GM10248 (cell line): ENCODE measurements at regions not wholly inside any gene's neighbourhood (a gene's known extent, or its start where the extent isn't known, plus 50 kb on each side); places are given as distances from the start of the nearest gene placed in this dataset.

Experiments
- CTCF ChIA-PET: fragments of 300-600 bp; sonication (Branson Sonifier 250); formaldehyde crosslinking; extraction: SDS; loops from one replicate; lab custom pipeline; 2021; ENCODE audit warnings: antibody characterized with exemption; lab: Yijun Ruan, JAX
- POLR2A ChIA-PET: fragments of 350-650 bp; sonication (Branson Sonifier 250); formaldehyde crosslinking; extraction: SDS; loops from one replicate; lab custom pipeline; 2020; ENCODE audit warnings: antibody characterized with exemption; lab: Yijun Ruan, JAX
- DNase-seq: peaks from one replicate; pipeline ENCODE4 v3.0.0; 2012; ENCODE audit errors: extremely low spot score
- TF ChIP-seq, protein P1 (sequence below): IDR thresholded peaks from 2 replicates; pipeline ENCODE4 v1.5.1; 2012; ENCODE audit warnings: mild to moderate bottlenecking, low read depth; ENCODE audit errors: extremely low read depth, missing control alignments, control extremely low read depth

DNA sequence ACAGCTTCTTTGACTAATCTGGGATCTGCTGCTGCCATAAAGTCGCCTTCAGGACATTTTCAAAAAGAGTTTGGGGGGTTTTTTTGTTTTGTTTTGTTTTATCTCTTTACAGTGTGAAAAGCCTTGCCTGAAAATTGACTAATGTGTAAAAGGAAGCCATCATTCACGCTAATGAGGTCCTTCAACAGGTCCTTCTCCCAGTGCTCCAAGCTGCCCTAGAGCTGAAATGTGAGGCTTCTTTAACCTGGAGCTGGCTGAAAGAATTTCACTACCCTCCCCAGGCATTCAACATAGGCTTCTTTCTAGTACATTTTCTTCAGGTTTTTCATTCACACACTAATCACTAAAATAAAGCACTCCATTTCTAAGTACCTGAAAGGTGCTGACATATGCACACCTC, 145.1 kb upstream of the PRDM1 start:
- ChIA-PET CTCF (no interaction called here), POLR2A (no interaction called here)
- no peak for DNase-seq
- TF ChIP-seq, protein P1, sequence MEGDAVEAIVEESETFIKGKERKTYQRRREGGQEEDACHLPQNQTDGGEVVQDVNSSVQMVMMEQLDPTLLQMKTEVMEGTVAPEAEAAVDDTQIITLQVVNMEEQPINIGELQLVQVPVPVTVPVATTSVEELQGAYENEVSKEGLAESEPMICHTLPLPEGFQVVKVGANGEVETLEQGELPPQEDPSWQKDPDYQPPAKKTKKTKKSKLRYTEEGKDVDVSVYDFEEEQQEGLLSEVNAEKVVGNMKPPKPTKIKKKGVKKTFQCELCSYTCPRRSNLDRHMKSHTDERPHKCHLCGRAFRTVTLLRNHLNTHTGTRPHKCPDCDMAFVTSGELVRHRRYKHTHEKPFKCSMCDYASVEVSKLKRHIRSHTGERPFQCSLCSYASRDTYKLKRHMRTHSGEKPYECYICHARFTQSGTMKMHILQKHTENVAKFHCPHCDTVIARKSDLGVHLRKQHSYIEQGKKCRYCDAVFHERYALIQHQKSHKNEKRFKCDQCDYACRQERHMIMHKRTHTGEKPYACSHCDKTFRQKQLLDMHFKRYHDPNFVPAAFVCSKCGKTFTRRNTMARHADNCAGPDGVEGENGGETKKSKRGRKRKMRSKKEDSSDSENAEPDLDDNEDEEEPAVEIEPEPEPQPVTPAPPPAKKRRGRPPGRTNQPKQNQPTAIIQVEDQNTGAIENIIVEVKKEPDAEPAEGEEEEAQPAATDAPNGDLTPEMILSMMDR: no peak

DNA sequence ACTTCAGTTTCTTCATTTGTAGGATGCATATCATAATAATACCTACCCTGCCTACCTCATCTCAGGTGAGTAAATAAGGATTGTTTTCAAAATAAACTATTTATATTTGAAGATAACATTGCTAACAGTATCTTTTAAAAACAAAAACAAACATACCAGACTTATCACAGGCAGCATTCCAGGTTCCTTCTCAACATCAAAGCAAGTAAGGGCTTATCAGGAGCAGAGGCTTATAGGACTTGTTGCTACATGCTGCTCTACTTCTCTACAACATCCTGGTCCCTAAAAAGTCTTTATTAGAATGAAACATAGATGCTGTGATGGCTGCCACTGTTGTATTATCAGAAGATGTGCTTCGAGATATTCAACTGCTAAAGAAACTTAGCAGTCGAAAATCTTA, 149.2 kb upstream of the PRDM1 start:
- CTCF ChIA-PET: no interaction called here
- POLR2A ChIA-PET: no interaction called here
- DNase-seq: no peak
- TF ChIP-seq, protein P1: no peak

DNA sequence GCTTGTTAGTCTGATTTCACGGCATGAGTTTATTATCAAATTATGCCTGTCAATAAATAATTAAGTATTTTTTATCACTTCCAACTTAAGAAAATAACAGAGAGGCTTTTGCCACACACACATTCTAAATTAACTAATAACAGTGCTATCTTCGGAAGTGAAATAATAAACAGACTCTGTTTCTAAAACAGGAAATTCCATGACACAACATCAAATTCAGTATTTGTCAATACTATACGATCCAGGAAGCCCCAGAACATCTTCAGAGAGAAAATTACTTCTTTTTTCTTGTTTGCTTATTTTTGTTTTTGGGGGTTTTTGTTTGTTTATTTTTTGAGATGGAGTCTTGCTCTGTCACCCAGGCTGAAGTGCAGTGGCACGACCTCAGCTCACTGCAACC, 150.7 kb upstream of the PRDM1 start:
- ChIA-PET CTCF (interaction anchor here (0.9 to 1.1 kb wide), 2 partner anchors 28 to 46 kb away, joined by 3 read pairs; no protein-coding TSS in a partner anchor), POLR2A (no interaction called here)
- DNase-seq: no peak
- TF ChIP-seq, protein P1: no peak

DNA sequence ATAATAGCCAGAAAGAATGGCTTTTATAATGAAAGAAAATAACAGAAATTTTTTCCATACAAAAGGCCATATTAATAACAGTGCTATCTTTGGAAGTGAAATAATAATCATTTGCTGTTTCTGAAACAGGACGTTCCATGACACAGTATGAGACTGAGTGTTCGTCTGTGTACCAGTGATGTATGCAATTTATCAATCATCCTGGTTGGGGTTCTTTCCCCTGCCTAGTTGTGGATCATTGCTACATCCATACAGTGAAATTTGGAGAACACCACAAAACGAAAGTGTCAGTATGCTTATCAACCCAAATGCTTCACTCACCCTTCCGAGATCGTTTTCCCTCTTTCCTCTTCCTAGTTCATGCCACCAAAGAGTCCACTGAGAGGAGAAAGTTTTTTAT, 151.4 kb upstream of the PRDM1 start:
- no peak for DNase-seq
- CTCF ChIA-PET: no interaction called here
- TF ChIP-seq, protein P1: no peak
- POLR2A ChIA-PET: no interaction called here

DNA sequence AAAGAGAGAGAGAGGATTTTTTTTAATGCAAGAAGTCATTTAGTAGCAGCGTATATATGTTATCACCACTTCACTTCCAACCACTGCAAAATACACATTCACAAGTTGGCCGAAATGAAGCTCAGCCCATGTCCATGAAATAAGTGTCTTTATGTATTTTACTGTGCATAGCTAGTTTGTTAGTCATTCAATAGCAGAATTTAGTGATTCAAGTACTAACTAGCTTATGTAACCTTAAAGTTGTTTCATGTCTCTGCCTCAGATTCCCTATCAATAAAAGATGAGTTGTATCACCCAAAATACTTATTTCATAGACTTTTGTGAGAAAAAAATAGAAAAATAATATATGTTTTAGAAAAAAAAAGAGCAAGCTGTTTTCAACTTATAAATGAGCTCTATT, 153.7 kb upstream of the PRDM1 start:
- POLR2A ChIA-PET: no interaction called here
- TF ChIP-seq, protein P1: no peak
- no peak for DNase-seq
- CTCF ChIA-PET: interaction anchor here (1.4 to 2.7 kb wide), 4 partner anchors 10 to 516 kb away, joined by 3 to 9 read pairs (median 4); no protein-coding TSS in a partner anchor

DNA sequence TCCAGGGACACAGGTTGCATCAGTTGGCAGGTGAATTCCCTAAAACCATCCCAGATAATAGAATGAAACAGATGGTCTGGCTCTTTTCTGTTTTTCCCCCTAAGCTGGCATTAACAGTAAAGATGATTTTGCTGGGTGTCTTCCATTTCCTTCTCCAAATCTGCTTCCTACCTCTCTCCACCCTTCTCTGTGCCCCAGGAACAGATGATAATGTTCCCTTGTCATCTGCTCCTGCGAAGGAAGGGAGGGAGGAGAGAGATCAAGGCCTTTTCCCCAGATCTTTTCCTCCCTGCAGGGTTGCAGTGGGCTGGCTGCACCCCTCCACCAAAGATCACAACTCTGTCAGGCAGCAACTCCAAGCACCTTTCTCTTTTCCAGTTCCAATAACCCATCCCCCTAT, 156.5 kb upstream of the PRDM1 start:
- POLR2A ChIA-PET: no interaction called here
- CTCF ChIA-PET: interaction anchor here (0.7 kb wide), 1 partner anchor 54 kb away, joined by 3 read pairs; no protein-coding TSS in a partner anchor
- DNase-seq: no peak
- TF ChIP-seq, protein P1: no peak
